ENCODE measurements at regions not wholly inside any gene's neighbourhood (a gene's known extent, or its start where the extent isn't known, plus 50 kb on each side); places are given as distances from the start of the nearest gene placed in this dataset.

DNA sequence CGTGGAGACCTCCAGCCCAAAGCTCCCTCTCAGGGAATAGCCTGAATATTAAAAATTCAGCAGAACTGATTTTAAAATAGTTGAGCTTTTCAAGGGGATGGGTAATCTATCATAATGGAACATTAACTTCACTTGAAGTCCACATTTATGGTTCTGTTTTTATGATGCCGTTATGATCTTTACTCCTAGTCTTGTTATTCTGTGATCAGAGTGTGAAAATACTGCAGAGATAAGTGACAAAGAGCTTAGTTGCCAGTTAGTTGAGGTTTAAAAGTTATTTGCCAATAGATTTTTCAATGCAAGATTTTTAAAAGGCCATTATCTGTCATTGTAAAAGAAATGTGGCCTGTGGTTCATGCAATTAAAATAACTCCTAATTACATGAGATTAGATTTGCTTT is 189.9 kb upstream of the RGMB start:
- H3K9me3 ChIP-seq (ENCODE audit: control extremely low read depth in 1 of 3, control insufficient read depth in 2 of 3, insufficient read depth in 1 of 3, low read length in 2 of 3) = no peaks in the 10 kb centered on the region
- ATAC-seq (ENCODE audit: low read depth) (no peak), DNase-seq (no peak)
- Mint-ChIP-seq H3K4me3 (no peak overlapping the region), H3K4me1 (no peaks in the 10 kb centered on the region), H3K9me3 (ENCODE audit: insufficient read depth) (no peaks in the 10 kb centered on the region), H3K27me3 (no peaks in the 10 kb centered on the region), H3K27ac (no peak overlapping the region)
- no peaks in the 10 kb centered on the region for H4K20me1 ChIP-seq (ENCODE audit: control insufficient read depth, insufficient read depth, low read length, poor library complexity, severe bottlenecking)
- H3K4me2 ChIP-seq (replicated peaks; ENCODE audit: low read depth, low read length, poor library complexity, severe bottlenecking) = no peak overlapping the region
- WGBS (ENCODE audit: insufficient coverage) = no CpG with 5 or more reads among the region's 2 CpGs
- no peak overlapping the region for H3K27ac ChIP-seq (ENCODE audit: low read length in 2 of 2)
- intact Hi-C loops (cut with micrococcal nuclease) = no loop called here
- no peaks in the 10 kb centered on the region for H3K36me3 ChIP-seq (replicated peaks in 1 of 2; ENCODE audit: control extremely low read depth in 1 of 2, control insufficient read depth in 1 of 2, extremely low read depth in 1 of 2, insufficient read depth in 2 of 2, low read length in 1 of 2)
- TF ChIP-seq, protein P1, sequence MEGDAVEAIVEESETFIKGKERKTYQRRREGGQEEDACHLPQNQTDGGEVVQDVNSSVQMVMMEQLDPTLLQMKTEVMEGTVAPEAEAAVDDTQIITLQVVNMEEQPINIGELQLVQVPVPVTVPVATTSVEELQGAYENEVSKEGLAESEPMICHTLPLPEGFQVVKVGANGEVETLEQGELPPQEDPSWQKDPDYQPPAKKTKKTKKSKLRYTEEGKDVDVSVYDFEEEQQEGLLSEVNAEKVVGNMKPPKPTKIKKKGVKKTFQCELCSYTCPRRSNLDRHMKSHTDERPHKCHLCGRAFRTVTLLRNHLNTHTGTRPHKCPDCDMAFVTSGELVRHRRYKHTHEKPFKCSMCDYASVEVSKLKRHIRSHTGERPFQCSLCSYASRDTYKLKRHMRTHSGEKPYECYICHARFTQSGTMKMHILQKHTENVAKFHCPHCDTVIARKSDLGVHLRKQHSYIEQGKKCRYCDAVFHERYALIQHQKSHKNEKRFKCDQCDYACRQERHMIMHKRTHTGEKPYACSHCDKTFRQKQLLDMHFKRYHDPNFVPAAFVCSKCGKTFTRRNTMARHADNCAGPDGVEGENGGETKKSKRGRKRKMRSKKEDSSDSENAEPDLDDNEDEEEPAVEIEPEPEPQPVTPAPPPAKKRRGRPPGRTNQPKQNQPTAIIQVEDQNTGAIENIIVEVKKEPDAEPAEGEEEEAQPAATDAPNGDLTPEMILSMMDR (IDR thresholded peaks at IDR 0.05) = no peak
- TF ChIP-seq EZH2 (IDR thresholded peaks at IDR 0.05; ENCODE audit: borderline replicate concordance, insufficient read depth, low read depth, low read length, poor library complexity, severe bottlenecking) = no peak
- no peaks in the 10 kb centered on the region for H3K27me3 ChIP-seq (replicated peaks in 1 of 4; ENCODE audit: control extremely low read depth in 1 of 4, control insufficient read depth in 3 of 4, insufficient read depth in 4 of 4, low read length in 3 of 4)
- no peak overlapping the region for H3K4me3 ChIP-seq (ENCODE audit: control extremely low read depth in 1 of 5, extremely low read depth in 1 of 5, insufficient read depth in 1 of 5, low read depth in 2 of 5, low read length in 4 of 5)
- no peaks in the 10 kb centered on the region for H3K4me1 ChIP-seq (ENCODE audit: control insufficient read depth in 2 of 2, insufficient read depth in 2 of 2, low read length in 2 of 2)
- H3K79me2 ChIP-seq (ENCODE audit: control insufficient read depth, insufficient read depth, low read length) = no peaks in the 10 kb centered on the region
- H2AFZ ChIP-seq (ENCODE audit: insufficient read depth, low read depth, low read length, poor library complexity, severe bottlenecking) = no peak overlapping the region
- ChIA-PET CTCF (no interaction called here), POLR2A (no interaction called here)
- H3K9ac ChIP-seq (ENCODE audit: low read length) = no peak overlapping the region

GRCh38 chr5:98585661-98586310 is 187.7 kb upstream of the RGMB start:
- TF ChIP-seq EZH2 (IDR thresholded peaks at IDR 0.05; ENCODE audit: borderline replicate concordance, insufficient read depth, low read depth, low read length, poor library complexity, severe bottlenecking) = no peak
- TF ChIP-seq, protein P1 (IDR thresholded peaks at IDR 0.05) = no peak
- Histone ChIP-seq H3K4me1 (ENCODE audit: control insufficient read depth in 2 of 2, insufficient read depth in 2 of 2, low read length in 2 of 2) (no peaks in the 10 kb centered on the region), H4K20me1 (ENCODE audit: control insufficient read depth, insufficient read depth, low read length, poor library complexity, severe bottlenecking) (no peaks in the 10 kb centered on the region), H3K9me3 (ENCODE audit: control extremely low read depth in 1 of 3, control insufficient read depth in 2 of 3, insufficient read depth in 1 of 3, low read length in 2 of 3) (peaks cover 0 to 3% (median 0%) of the 10 kb centered on the region in 3 donors), H3K27me3 (replicated peaks in 1 of 4; ENCODE audit: control extremely low read depth in 1 of 4, control insufficient read depth in 3 of 4, insufficient read depth in 4 of 4, low read length in 3 of 4) (no peaks in the 10 kb centered on the region), H3K4me3 (ENCODE audit: control extremely low read depth in 1 of 5, extremely low read depth in 1 of 5, insufficient read depth in 1 of 5, low read depth in 2 of 5, low read length in 4 of 5) (no peak overlapping the region), H3K4me2 (replicated peaks; ENCODE audit: low read depth, low read length, poor library complexity, severe bottlenecking) (no peak overlapping the region), H2AFZ (ENCODE audit: insufficient read depth, low read depth, low read length, poor library complexity, severe bottlenecking) (no peak overlapping the region), H3K79me2 (ENCODE audit: control insufficient read depth, insufficient read depth, low read length) (no peaks in the 10 kb centered on the region), H3K27ac (ENCODE audit: low read length in 2 of 2) (no peak overlapping the region), H3K9ac (ENCODE audit: low read length) (no peak overlapping the region), H3K36me3 (replicated peaks in 1 of 2; ENCODE audit: control extremely low read depth in 1 of 2, control insufficient read depth in 1 of 2, extremely low read depth in 1 of 2, insufficient read depth in 2 of 2, low read length in 1 of 2) (no peaks in the 10 kb centered on the region)
- ChIA-PET POLR2A (no interaction called here), CTCF (no interaction called here)
- Mint-ChIP-seq H3K27me3 (no peaks in the 10 kb centered on the region), H3K4me3 (no peak overlapping the region), H3K4me1 (no peaks in the 10 kb centered on the region), H3K9me3 (ENCODE audit: insufficient read depth) (no peaks in the 10 kb centered on the region), H3K27ac (no peak overlapping the region)
- ATAC-seq (ENCODE audit: low read depth) (no peak), DNase-seq (no peak)
- intact Hi-C loops (cut with micrococcal nuclease) = no loop called here
- 17% methylated on average over 1 of the region's 3 CpGs for WGBS (ENCODE audit: insufficient coverage)
